DOHH2 (cell line): ENCODE measurements at regions not wholly inside any gene's neighbourhood (a gene's known extent, or its start where the extent isn't known, plus 50 kb on each side); places are given as distances from the start of the nearest gene placed in this dataset.
"Not testable (repeated sequence)": the region's sequence is repeated elsewhere in the genome, so short reads cannot be mapped to it uniquely, and the experiment has no call there.

Experiments used
- H3F3A ChIP-seq: fragments of 200-600 bp; sonication (generic), shearing (Covaris generic); 2 replicates; pipeline ENCODE4 v1.6.0; 2016; ENCODE audit warnings: antibody characterized with exemption, mild to moderate bottlenecking; ENCODE audit not compliant: control insufficient read depth, insufficient read depth
- H3K27ac ChIP-seq: fragments of 200-600 bp; sonication (generic); 2 replicates; pipeline ENCODE4 v1.5.1; 2014; ENCODE audit warnings: low read depth, mild to moderate bottlenecking, low read length, moderate library complexity
- H3K27me3 ChIP-seq: fragments of 200-600 bp; sonication (generic); 2 replicates; pipeline ENCODE4 v1.6.1; 2014; ENCODE audit warnings: mild to moderate bottlenecking, low read length, mixed read lengths; ENCODE audit not compliant: control insufficient read depth
- H3K36me3 ChIP-seq: fragments of 200-600 bp; sonication (generic); 2 replicates; pipeline ENCODE4 v1.6.1; 2014; ENCODE audit warnings: mild to moderate bottlenecking, low read length, moderate library complexity, mixed read lengths; ENCODE audit not compliant: control insufficient read depth
- H3K4me1 ChIP-seq: fragments of 200-600 bp; sonication (generic); 2 replicates; pipeline ENCODE4 v1.6.1; 2014; ENCODE audit warnings: mild to moderate bottlenecking, low read length, mixed read lengths; ENCODE audit not compliant: control insufficient read depth
- H3K4me2 ChIP-seq: fragments of 200-600 bp; sonication (generic); 2 replicates; pipeline ENCODE4 v1.6.0; 2014; ENCODE audit warnings: mild to moderate bottlenecking, low read length, moderate library complexity
- H3K4me3 ChIP-seq: fragments of 200-600 bp; sonication (generic); 2 replicates; pipeline ENCODE4 v1.5.1; 2014; ENCODE audit warnings: mild to moderate bottlenecking, low read length, mixed read lengths
- H3K79me2 ChIP-seq: fragments of 200-600 bp; sonication (generic); 2 replicates; pipeline ENCODE4 v1.6.1; 2014; ENCODE audit warnings: mild to moderate bottlenecking, low read length, mixed read lengths; ENCODE audit not compliant: control insufficient read depth
- H3K9me2 ChIP-seq: fragments of 200-600 bp; sonication (generic); replicated peaks from 2 replicates; pipeline ENCODE4 v1.6.1; 2014; ENCODE audit warnings: mild to moderate bottlenecking, low read length, mixed read lengths; ENCODE audit not compliant: control insufficient read depth
- H3K9me3 ChIP-seq: fragments of 200-600 bp; sonication (generic); 2 replicates; pipeline ENCODE4 v1.6.1; 2014; ENCODE audit warnings: antibody characterized with exemption, low read length, mixed read lengths; ENCODE audit not compliant: control insufficient read depth, insufficient read depth
- H4K20me1 ChIP-seq: fragments of 200-600 bp; sonication (generic); 2 replicates; pipeline ENCODE4 v1.6.0; 2014; ENCODE audit warnings: low read depth, mild to moderate bottlenecking, antibody characterized with exemption, low read length, moderate library complexity; ENCODE audit not compliant: control insufficient read depth, insufficient read depth
- CTCF ChIP-seq: fragments of 200-600 bp; sonication (generic); IDR thresholded peaks from one replicate; pipeline ENCODE4 v1.5.1; 2014; ENCODE audit warnings: antibody characterized with exemption, mild to moderate bottlenecking, low read depth, low read length; ENCODE audit not compliant: poor library complexity, severe bottlenecking
- EZH2phosphoT487 ChIP-seq: fragments of 200-600 bp; sonication (generic); IDR thresholded peaks from 2 replicates; pipeline ENCODE4 v1.6.1; 2017; ENCODE audit warnings: borderline replicate concordance, mild to moderate bottlenecking, antibody characterized with exemption, low read length, moderate library complexity, mixed read lengths

- Histone ChIP-seq H3F3A (no peaks in the 10 kb centered on the region), H3K9me3 (no peaks in the 10 kb centered on the region), H3K4me2 (no peak overlapping the region), H3K36me3 (no peaks in the 10 kb centered on the region), H3K9me2 (no peaks in the 10 kb centered on the region), H3K4me3 (no peak overlapping the region), H4K20me1 (no peaks in the 10 kb centered on the region), H3K27ac (no peak overlapping the region), H3K79me2 (no peaks in the 10 kb centered on the region), H3K4me1 (no peaks in the 10 kb centered on the region), H3K27me3 (no peaks in the 10 kb centered on the region)
- no peak for TF ChIP-seq EZH2phosphoT487
- TF ChIP-seq CTCF, result no peak
These were observed 127.3 kb upstream of the KLHL1 start for GRCh38 chr13:70235565-70235964.

GRCh38 chr13:70223911-70224310, 115.7 kb upstream of the KLHL1 start:
- no peak overlapping the region for H3K27ac ChIP-seq
- H3K36me3 ChIP-seq, result no peaks in the 10 kb centered on the region
- H3K4me1 ChIP-seq, result no peaks in the 10 kb centered on the region
- no peaks in the 10 kb centered on the region for H3F3A ChIP-seq
- no peaks in the 10 kb centered on the region for H3K9me2 ChIP-seq
- H4K20me1 ChIP-seq, result no peaks in the 10 kb centered on the region
- H3K9me3 ChIP-seq, result no peaks in the 10 kb centered on the region
- H3K27me3 ChIP-seq, result no peaks in the 10 kb centered on the region
- H3K4me2 ChIP-seq, result no peak overlapping the region
- H3K79me2 ChIP-seq, result no peaks in the 10 kb centered on the region
- H3K4me3 ChIP-seq, result no peak overlapping the region
- TF ChIP-seq EZH2phosphoT487 (no peak), CTCF (no peak)

- Histone ChIP-seq H3K36me3 (no peaks in the 10 kb centered on the region), H3K27ac (no peak overlapping the region), H3F3A (no peaks in the 10 kb centered on the region), H3K27me3 (no peaks in the 10 kb centered on the region), H4K20me1 (no peaks in the 10 kb centered on the region), H3K9me2 (no peaks in the 10 kb centered on the region), H3K9me3 (no peaks in the 10 kb centered on the region), H3K4me1 (no peaks in the 10 kb centered on the region), H3K4me3 (no peak overlapping the region), H3K4me2 (no peak overlapping the region), H3K79me2 (no peaks in the 10 kb centered on the region)
- TF ChIP-seq EZH2phosphoT487, result no peak
- TF ChIP-seq CTCF, result no peak
These were observed 114.7 kb upstream of the KLHL1 start for GRCh38 chr13:70222926-70223325.

GRCh38 chr13:70218618-70219017, 110.4 kb upstream of the KLHL1 start:
- Histone ChIP-seq H3K4me2 (no peak overlapping the region), H3K36me3 (no peaks in the 10 kb centered on the region), H3K9me2 (no peaks in the 10 kb centered on the region), H3F3A (no peaks in the 10 kb centered on the region), H3K27me3 (no peaks in the 10 kb centered on the region), H3K4me1 (no peaks in the 10 kb centered on the region), H3K4me3 (no peak overlapping the region), H3K27ac (no peak overlapping the region), H4K20me1 (no peaks in the 10 kb centered on the region), H3K9me3 (no peaks in the 10 kb centered on the region), H3K79me2 (no peaks in the 10 kb centered on the region)
- TF ChIP-seq CTCF (no peak), EZH2phosphoT487 (no peak)

DNA sequence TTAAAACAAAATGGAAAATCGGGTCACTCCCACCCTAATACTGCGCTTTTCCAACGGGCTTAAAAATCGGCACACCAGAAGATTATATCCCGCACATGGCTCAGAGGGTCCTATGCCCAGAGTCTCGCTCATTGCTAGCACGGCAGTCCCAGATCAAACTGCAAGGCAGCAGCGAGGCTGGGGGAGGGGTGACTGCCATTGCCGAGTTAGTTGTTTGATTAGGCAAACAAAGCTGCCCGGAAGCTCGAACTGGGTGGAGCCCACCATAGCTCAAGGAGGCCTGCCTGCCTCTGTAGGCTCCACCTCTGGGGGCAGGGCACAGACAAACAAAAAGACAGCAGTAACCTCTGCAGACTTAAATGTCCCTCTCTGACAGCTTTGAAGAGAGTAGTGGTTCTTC, 100.7 kb upstream of the KLHL1 start:
- not testable (repeated sequence) for H3K27me3 ChIP-seq, H4K20me1 ChIP-seq, H3K9me3 ChIP-seq, H3K4me3 ChIP-seq, H3K27ac ChIP-seq, H3K9me2 ChIP-seq, H3F3A ChIP-seq, H3K36me3 ChIP-seq, H3K4me1 ChIP-seq, H3K79me2 ChIP-seq, H3K4me2 ChIP-seq
